ENCODE measurements at regions not wholly inside any gene's neighbourhood (a gene's known extent, or its start where the extent isn't known, plus 50 kb on each side); places are given as distances from the start of the nearest gene placed in this dataset.

DNA sequence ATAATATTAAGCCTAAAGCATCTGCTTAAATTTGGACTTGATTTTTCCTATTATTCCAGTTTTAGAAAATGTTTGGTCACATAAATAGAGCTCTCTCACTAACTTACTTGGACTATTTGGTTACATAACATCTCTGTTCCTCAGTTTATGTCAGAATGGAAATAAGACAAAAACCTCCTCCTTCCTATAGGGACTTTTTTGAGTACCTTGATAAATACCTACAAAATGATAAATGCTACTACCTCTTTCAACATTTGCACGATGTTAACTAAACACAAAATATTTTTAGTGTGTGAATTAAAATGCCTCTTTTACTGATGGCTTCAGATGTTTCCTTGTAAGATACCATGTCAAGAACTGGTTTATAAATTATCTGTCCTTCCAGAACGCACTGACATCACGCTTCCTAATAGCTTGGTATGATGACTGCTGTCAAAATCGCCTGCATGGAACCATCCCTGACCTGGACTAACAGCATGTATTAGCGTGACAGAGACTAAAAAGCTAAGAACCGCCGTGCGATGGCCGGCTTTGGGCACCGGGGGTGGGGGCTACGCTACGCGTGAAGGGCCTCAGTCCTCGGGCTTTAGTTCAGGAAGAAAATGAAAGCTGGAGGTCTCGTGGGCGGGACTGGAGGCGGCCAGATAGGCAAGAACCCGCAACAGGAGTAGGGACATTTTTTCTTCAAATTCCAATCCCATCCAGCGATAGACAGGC, 133.2 kb upstream of the BARHL2 start:
- no peak overlapping the region for H3K27ac ChIP-seq
- TF ChIP-seq ZFX (IDR thresholded peaks at IDR 0.05; ENCODE audit: borderline replicate concordance) = no peak
- TF ChIP-seq, protein P1, sequence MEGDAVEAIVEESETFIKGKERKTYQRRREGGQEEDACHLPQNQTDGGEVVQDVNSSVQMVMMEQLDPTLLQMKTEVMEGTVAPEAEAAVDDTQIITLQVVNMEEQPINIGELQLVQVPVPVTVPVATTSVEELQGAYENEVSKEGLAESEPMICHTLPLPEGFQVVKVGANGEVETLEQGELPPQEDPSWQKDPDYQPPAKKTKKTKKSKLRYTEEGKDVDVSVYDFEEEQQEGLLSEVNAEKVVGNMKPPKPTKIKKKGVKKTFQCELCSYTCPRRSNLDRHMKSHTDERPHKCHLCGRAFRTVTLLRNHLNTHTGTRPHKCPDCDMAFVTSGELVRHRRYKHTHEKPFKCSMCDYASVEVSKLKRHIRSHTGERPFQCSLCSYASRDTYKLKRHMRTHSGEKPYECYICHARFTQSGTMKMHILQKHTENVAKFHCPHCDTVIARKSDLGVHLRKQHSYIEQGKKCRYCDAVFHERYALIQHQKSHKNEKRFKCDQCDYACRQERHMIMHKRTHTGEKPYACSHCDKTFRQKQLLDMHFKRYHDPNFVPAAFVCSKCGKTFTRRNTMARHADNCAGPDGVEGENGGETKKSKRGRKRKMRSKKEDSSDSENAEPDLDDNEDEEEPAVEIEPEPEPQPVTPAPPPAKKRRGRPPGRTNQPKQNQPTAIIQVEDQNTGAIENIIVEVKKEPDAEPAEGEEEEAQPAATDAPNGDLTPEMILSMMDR (IDR thresholded peaks at IDR 0.05) = no peak

DNA sequence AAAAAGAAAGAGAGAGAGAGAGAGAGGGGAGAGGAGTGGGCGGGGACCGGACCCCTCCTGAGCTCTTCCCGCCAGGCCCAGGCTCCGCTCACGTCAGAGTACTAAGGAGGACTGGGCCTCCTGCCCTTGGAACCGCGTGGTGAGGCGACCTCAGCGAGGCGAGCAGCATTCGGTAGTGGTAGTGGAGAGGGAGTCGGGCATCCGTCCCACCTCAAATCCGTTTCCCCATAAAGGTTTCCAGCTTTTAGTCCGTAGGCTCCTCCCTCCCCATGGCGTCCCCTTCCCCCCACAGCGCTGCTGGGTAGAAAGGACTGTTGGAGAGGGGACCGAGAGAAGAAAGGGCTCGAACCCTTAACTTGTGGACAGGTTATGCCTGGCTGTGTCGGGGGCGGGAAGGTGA, 124.4 kb upstream of the BARHL2 start:
- TF ChIP-seq, protein P1 (IDR thresholded peaks at IDR 0.05) = no peak
- TF ChIP-seq ZFX (IDR thresholded peaks at IDR 0.05; ENCODE audit: borderline replicate concordance) = no peak

DNA sequence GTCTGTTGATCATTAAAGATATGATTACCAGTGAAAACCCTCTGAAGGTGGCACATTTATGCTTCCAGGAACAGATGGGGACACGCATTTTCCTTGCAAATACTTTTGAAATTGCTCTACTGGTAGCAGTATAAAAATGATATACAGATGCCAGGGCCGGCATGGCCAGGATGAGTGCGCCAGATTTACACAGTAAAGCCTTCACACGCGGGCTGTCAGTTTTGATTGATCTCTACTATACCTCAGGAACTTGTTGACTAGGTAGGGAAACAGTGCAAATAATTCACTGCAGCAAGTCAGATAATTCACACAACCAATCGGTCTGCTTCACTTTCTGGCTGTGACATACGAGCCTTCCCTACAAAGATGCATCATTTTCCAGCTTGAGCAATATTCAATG, 123.2 kb upstream of the BARHL2 start:
- no peak overlapping the region for H3K27ac ChIP-seq
- no peak for TF ChIP-seq ZFX (IDR thresholded peaks at IDR 0.05; ENCODE audit: borderline replicate concordance)
- TF ChIP-seq, protein P1 (IDR thresholded peaks at IDR 0.05) = no peak

More for the DNA sequence above, 124.4 kb upstream of the BARHL2 start:
- H3K27ac ChIP-seq = no peak overlapping the region

DNA sequence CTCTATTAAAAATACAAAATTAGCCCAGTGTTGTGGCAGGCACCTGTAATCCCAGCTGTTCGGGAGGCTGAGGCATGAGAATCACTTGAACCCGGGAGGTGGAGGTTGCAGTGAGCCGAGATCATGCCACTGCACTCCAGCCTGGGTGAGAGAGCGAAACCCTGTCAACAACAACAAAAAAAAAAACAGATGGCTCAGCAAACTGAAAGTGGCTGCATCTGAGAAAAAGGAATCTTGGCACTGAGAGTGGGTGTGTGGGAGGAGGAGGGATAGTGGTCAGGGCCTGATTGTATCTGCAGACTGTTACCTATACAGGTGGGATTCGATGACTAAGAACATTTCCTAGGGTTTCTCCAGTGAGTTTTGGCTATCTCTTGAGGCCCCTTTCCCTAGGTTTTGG, 122.2 kb upstream of the BARHL2 start:
- TF ChIP-seq, protein P1 (IDR thresholded peaks at IDR 0.05) = no peak
- no peak for TF ChIP-seq ZFX (IDR thresholded peaks at IDR 0.05; ENCODE audit: borderline replicate concordance)
- no peak overlapping the region for H3K27ac ChIP-seq

DNA sequence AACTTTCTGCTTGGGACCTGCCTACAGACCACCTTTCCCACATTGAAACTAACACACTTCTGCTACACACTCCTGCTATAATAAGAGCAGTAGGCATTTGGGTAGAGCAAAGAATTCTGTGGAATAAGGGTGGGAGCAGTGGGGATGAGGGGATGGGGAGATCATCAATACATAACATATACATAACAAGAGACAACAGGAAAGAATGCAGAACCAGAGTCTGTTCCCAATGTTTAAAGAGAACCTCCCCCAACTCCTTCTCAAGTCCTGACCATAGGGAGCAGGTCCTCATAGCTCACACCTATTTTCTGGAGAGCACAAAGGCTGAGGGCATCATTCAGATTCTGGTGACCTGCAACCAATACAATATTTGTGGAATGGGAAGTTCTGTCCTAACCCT, 121.6 kb upstream of the BARHL2 start:
- H3K27ac ChIP-seq = no peak overlapping the region
- TF ChIP-seq ZFX (IDR thresholded peaks at IDR 0.05; ENCODE audit: borderline replicate concordance) = no peak
- TF ChIP-seq, protein P1 (IDR thresholded peaks at IDR 0.05) = no peak

DNA sequence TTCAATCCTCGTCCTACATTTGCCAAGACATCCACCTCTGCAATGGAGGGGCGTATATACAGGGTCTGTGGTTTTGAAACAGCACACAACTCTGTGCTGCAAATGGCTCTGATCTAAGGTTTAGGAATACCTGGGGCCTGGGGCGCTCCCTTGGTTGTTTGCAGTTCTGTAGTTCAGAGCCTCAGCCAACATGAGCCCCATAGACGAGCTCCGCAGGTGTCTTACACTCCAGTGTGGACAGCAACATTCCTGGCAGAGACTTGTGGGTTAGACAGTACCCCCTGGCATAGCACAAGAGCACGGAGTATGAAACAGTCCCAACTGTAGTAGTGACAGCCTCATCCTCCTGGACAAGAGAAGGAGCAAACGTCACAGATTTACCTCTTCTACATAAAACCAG, 120.3 kb upstream of the BARHL2 start:
- TF ChIP-seq, protein P1 (IDR thresholded peaks at IDR 0.05) = no peak
- no peak for TF ChIP-seq ZFX (IDR thresholded peaks at IDR 0.05; ENCODE audit: borderline replicate concordance)
- H3K27ac ChIP-seq = no peak overlapping the region

DNA sequence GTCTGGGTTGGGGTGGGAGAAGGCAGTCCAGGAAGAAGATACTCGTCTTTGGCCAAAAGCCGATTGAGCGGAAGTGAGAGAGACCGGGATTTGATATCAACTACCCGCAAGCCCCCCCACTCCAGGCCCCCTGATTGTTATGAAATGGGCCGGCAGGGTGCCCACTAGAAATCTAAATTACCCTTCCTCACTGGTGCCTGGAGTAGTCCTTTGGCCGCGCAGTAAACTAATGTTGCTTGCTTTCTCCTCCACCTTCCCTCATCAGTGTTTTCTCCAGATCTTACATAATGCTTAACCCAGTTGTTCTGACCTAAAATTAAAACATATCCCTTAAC, 119.2 kb upstream of the BARHL2 start:
- H3K27ac ChIP-seq = no peak overlapping the region
- TF ChIP-seq, protein P1 (IDR thresholded peaks at IDR 0.05) = no peak
- no peak for TF ChIP-seq ZFX (IDR thresholded peaks at IDR 0.05; ENCODE audit: borderline replicate concordance)

All from 22Rv1 (cell line).